Stimulated activated CD4-positive, alpha-beta T cell treated with anti-CD3 and anti-CD28 coated beads, Interleukin-1b, Interleukin-23, amount 100 ng/mL, for 1 hour (primary cell): ENCODE measurements at regions not wholly inside any gene's neighbourhood (a gene's known extent, or its start where the extent isn't known, plus 50 kb on each side); places are given as distances from the start of the nearest gene placed in this dataset.
"Not testable (repeated sequence)": the region's sequence is repeated elsewhere in the genome, so short reads cannot be mapped to it uniquely, and the experiment has no call there.

Experiments used
- DNase-seq, 2 donors: peaks; one replicate each; pipeline ENCODE4 v3.0.0-alpha.2; 2020; ENCODE audit warnings: low read depth in 2 of 2

DNA sequence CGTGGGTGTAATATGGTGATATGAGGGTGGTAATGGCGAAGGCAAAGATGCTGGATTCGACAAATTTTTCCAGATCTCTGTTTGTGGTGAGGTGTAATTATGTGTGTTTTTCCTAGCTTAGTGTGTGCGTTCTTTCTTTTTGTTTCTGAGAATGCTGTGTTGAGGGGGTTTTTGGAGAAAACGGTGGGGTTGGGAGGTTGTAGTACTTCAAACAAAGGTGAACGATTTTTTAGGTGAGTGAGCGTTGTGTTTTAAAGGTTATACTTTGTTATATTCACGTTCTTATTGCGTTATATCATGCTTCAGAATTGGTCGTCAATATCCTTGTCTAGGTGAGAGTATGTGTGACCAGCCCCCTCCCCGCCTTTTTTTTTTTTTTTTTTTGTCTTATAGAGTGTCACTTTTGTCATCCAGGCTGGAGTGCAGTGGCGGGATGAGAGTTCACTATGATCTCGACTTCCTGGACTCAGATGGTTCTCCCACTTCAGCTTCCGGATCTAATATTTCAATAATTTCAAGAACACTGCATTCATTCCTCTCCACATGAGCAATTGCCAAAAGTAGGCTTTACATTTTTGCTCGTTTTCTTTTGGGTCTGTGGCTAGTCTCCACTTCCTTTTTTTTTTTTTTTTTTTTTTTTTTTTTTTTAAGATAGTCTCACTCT, 82.2 kb upstream of the RNU2-1 start:
- DNase-seq: no peak

- no peak for DNase-seq
Measured at GRCh38 chr17:43315369-43315768, 81.6 kb upstream of the RNU2-1 start.

- no peak for DNase-seq
Measured at GRCh38 chr17:43314611-43315011, 80.8 kb upstream of the RNU2-1 start.

GRCh38 chr17:43312011-43312410, 78.2 kb upstream of the RNU2-1 start:
- DNase-seq: no peak

DNA sequence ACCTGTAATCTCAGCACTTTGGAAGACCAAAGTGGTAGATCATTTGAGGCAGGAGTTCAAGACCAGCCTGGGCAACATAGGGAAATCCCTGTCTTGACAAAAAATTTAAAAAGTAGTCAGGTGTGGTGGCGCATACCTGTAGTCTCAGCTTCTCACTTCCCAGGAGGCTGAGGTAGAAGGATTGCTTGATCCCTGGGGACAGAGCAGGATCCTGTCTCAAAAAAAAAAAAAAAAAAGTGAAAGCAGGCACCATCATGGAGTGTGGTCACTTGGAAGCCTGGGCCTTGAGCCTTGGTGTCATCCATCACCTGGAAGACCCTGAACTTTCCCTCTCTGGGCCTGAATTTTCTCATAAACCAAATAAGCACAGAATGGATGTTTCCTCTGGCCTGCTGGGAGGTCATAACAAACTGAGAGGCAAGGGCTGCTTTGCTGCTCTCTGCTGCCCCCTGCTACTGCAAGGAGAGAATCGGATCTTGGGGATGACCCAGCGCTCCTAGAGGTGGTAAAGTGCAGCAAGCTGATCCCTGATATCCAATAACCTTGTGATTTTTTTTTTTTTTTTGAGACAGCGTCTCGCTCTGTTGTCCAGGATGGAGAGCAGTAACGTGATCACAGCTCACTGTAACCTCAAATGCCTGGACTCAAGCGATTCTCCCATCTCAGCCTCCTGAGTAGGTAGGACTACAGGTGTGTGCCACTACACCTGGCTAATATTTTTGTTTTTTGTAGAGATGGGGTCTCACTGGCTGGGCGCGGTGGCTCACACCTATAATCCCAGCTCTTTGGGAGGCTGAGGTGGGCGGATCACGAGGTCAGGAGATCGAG, 75.9 kb upstream of the RNU2-1 start:
- no peak for DNase-seq

DNA sequence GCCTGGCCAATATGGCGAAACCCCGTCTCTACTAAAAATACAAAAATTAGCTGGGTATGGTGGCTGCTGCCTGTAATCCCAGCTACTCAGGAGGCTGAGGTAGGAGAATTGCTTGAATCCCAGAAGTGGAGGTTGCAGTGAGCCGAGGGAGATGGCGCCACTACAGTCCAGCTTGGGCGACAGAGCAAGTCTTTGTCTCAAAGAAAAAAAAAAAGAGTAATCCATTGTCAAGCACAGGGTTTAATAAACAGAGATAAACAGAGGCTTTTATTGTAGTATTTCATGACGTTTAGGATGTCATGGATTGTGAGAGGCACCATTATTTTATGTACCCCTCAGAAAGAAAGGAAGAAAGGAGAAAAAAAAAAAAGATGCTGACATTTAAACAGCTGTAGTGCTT, 75.2 kb upstream of the RNU2-1 start:
- no peak for DNase-seq

DNA sequence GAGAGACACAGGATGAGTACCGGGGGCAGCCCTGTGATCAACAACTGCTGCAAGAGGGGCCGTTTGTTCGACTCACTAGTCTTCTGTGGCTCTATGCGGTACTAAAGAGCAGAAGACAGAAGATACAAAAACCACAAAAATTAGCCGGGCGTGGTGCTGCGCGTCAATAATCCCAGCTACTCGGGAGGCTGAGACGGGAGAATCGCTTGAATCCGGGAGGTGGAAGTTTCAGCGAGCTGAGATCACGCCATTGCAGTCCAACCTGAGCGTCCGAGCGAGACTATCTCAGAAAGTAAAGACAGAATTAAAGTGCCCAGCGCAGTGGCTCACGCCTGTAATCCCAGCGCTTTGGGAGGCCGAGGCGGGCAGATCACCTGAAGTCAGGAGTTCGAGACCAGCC, 71.0 kb upstream of the RNU2-1 start:
- DNase-seq: not testable (repeated sequence)

GRCh38 chr17:43303049-43303448, 69.3 kb upstream of the RNU2-1 start:
- not testable (repeated sequence) for DNase-seq

DNA sequence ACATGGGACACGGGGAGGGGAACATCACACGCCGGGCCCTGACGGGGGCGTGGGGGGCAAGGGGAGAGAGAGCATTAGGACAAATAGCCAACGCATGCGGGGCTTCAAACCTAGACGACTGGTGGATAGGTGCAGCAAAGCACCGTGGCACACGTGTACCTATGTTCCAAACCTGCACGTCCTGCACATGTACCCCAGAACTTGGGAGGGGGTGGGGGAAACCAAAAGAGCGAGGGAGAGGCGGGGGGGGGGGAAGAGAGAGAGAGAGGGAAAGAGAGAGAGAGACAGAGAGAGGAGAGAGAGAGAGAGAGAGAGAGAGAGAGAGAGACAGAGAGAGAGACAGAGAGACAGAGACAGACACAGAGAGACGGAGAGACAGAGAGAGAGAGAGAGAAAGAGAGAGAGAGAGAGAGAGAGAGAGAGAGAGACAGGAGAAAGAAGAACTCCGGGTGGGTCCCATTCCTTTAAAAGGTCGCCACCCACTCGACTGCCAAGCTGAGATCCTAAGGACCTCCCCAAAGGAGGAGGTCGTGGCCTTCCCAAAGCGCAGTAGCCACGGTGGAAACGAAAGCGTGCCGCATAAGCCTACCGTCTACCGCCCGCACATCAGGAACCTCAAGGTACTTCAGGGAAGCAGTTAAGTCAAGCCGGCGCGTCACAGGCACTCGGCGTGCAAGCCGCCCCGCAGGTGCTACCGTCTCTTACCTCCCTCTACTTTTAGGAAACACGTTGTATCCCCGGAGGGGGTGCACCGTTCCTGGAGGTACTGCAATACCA, 65.7 kb upstream of the RNU2-1 start:
- DNase-seq: not testable (repeated sequence)

GRCh38 chr17:43289670-43290069, 55.9 kb upstream of the RNU2-1 start:
- DNase-seq: not testable (repeated sequence)

DNA sequence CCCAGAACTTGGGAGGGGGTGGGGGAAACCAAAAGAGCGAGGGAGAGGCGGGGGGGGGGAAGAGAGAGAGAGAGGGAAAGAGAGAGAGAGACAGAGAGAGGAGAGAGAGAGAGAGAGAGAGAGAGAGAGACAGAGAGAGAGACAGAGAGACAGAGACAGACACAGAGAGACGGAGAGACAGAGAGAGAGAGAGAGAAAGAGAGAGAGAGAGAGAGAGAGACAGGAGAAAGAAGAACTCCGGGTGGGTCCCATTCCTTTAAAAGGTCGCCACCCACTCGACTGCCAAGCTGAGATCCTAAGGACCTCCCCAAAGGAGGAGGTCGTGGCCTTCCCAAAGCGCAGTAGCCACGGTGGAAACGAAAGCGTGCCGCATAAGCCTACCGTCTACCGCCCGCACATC, 49.8 kb upstream of the RNU2-1 start:
- DNase-seq: not testable (repeated sequence)
